SK-N-MC (cell line): ENCODE measurements at regions not wholly inside any gene's neighbourhood (a gene's known extent, or its start where the extent isn't known, plus 50 kb on each side); places are given as distances from the start of the nearest gene placed in this dataset.
"Not testable (repeated sequence)": the region's sequence is repeated elsewhere in the genome, so short reads cannot be mapped to it uniquely, and the experiment has no call there.

Experiments used
- DNase-seq: peaks from one replicate; pipeline ENCODE4 v3.0.0-alpha.2; 2011; ENCODE audit warnings: low read depth, low spot score
- H3K27ac ChIP-seq: fragments of 200-600 bp; sonication (generic); 2 replicates; pipeline ENCODE4 v1.5.1; 2016; ENCODE audit warnings: mixed run types
- H3K36me3 ChIP-seq: fragments of 200-600 bp; sonication (generic); 2 replicates; pipeline ENCODE4 v1.6.1; 2017; ENCODE audit warnings: antibody characterized with exemption, low read length, mixed read lengths; ENCODE audit not compliant: insufficient read depth
- H3K4me3 ChIP-seq: fragments of 200-600 bp; sonication (generic); 2 replicates; pipeline ENCODE4 v1.5.1; 2016
- H3K9ac ChIP-seq: fragments of 200-600 bp; sonication (generic); 2 replicates; pipeline ENCODE4 v1.8.0; 2017; ENCODE audit warnings: mixed run types, mixed read lengths; ENCODE audit not compliant: insufficient read length
- H3K9me3 ChIP-seq: fragments of 200-600 bp; sonication (generic); 2 replicates; pipeline ENCODE4 v1.6.1; 2017; ENCODE audit warnings: low read depth, mild to moderate bottlenecking, antibody characterized with exemption, low read length, moderate library complexity, mixed read lengths
- EZH2 ChIP-seq: fragments of 200-600 bp; sonication (generic); IDR thresholded peaks from one replicate; pipeline ENCODE4 v1.6.1; 2017; ENCODE audit warnings: antibody characterized with exemption
- FOXP2 ChIP-seq: optimal IDR thresholded peaks from 2 replicates; pipeline ENCODE3; 2011; ENCODE audit warnings: mild to moderate bottlenecking, moderate library complexity; ENCODE audit not compliant: insufficient read depth; ENCODE audit errors: extremely low read length, control extremely low read depth
- POLR2AphosphoS5 ChIP-seq: IDR thresholded peaks from 2 replicates; pipeline ENCODE4 v1.6.1; 2012; ENCODE audit warnings: mild to moderate bottlenecking, low read depth, low read length, borderline replicate concordance

DNA sequence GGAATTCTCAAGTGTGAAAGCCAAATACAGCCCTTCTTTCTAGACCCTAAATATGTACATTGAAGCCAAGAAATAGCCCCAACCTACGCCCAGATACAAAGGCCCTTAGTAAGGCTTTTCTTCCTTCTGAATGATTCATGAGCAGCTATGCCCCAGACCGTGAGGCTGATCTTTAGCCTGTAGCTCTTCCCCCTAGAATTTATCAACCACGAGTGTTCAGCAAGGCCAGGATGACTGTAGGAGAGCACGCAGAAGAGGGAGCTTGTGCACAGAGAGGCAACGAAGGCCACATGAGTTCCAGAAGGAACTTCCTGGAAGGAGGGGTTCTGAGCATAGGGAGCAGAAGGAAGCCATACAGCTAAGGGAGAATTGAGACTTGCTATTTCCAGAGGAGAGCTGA, 53.0 kb upstream of the HABP2 start:
- no peaks in the 10 kb centered on the region for H3K9me3 ChIP-seq
- H3K9ac ChIP-seq, result no peak overlapping the region
- no peak overlapping the region for H3K27ac ChIP-seq
- DNase-seq, result no peak
- no peak overlapping the region for H3K4me3 ChIP-seq
- H3K36me3 ChIP-seq, result no peaks in the 10 kb centered on the region
- no peak for TF ChIP-seq EZH2
- TF ChIP-seq FOXP2, result no peak
- TF ChIP-seq POLR2AphosphoS5, result no peak

GRCh38 chr10:113501031-113501430, 51.8 kb upstream of the HABP2 start:
- not testable (repeated sequence) for DNase-seq, H3K36me3 ChIP-seq, H3K27ac ChIP-seq, H3K9me3 ChIP-seq, H3K9ac ChIP-seq, H3K4me3 ChIP-seq
